Stimulated activated CD8-positive, alpha-beta memory T cell treated with anti-CD3 and anti-CD28 coated beads, Interleukin-12 subunit alpha, Interleukin-12 subunit beta, amount 100 ng/mL, for 24 hours (primary cell): ENCODE measurements at regions not wholly inside any gene's neighbourhood (a gene's known extent, or its start where the extent isn't known, plus 50 kb on each side); places are given as distances from the start of the nearest gene placed in this dataset.

Experiments used
- DNase-seq: peaks from one replicate; pipeline ENCODE4 v3.0.0-alpha.2; 2020; ENCODE audit errors: extremely low read depth

GRCh38 chr16:80300876-80301275, 239.9 kb upstream of the DYNLRB2 start:
- no peak for DNase-seq

- DNase-seq, result no peak
Observed at GRCh38 chr16:80300456-80300855, 240.3 kb upstream of the DYNLRB2 start.

GRCh38 chr16:80299416-80299815, 241.4 kb upstream of the DYNLRB2 start:
- no peak for DNase-seq

GRCh38 chr16:80298676-80299075, 242.1 kb upstream of the DYNLRB2 start:
- no peak for DNase-seq

- DNase-seq, result no peak
Observed at GRCh38 chr16:80296034-80296433, 244.8 kb upstream of the DYNLRB2 start.

- no peak for DNase-seq
Observed at GRCh38 chr16:80294172-80294571, 246.6 kb upstream of the DYNLRB2 start.

GRCh38 chr16:80288616-80289015, 252.2 kb upstream of the DYNLRB2 start:
- no peak for DNase-seq

- DNase-seq, result no peak
Observed at GRCh38 chr16:80287674-80288073, 253.1 kb upstream of the DYNLRB2 start.

GRCh38 chr16:80285104-80285503, 255.7 kb upstream of the DYNLRB2 start:
- DNase-seq, result no peak

- no peak for DNase-seq
Observed at GRCh38 chr16:80283466-80284392, 257.1 kb upstream of the DYNLRB2 start.

GRCh38 chr16:80280557-80280956, 260.2 kb upstream of the DYNLRB2 start:
- DNase-seq, result no peak

GRCh38 chr16:80279656-80280055, 261.1 kb upstream of the DYNLRB2 start:
- DNase-seq, result no peak

- DNase-seq, result no peak
Observed at GRCh38 chr16:80277182-80277581, 263.6 kb upstream of the DYNLRB2 start.

GRCh38 chr16:80274576-80275191, 266.1 kb upstream of the DYNLRB2 start:
- DNase-seq, result no peak

- no peak for DNase-seq
Observed at GRCh38 chr16:80273635-80274538, 266.9 kb upstream of the DYNLRB2 start.

- DNase-seq, result no peak
Observed at GRCh38 chr16:80265624-80266306, 275.0 kb upstream of the DYNLRB2 start.

- no peak for DNase-seq
Observed at GRCh38 chr16:80263848-80264694, 276.7 kb upstream of the DYNLRB2 start.

- no peak for DNase-seq
Observed at GRCh38 chr16:80263181-80263823, 277.5 kb upstream of the DYNLRB2 start.

- DNase-seq, result no peak
Observed at GRCh38 chr16:80260906-80261311, 279.9 kb upstream of the DYNLRB2 start.

GRCh38 chr16:80259290-80259805, 281.4 kb upstream of the DYNLRB2 start:
- DNase-seq, result no peak
